Naive thymus-derived CD4-positive, alpha-beta T cell (primary cell): ENCODE measurements at regions not wholly inside any gene's neighbourhood (a gene's known extent, or its start where the extent isn't known, plus 50 kb on each side); places are given as distances from the start of the nearest gene placed in this dataset.
"Not testable (repeated sequence)": the region's sequence is repeated elsewhere in the genome, so short reads cannot be mapped to it uniquely, and the experiment has no call there.

Experiments used
- ATAC-seq: fragments of 150-1000 bp; cut with Tn5 transposase; 2 replicates; pipeline ENCODE4 v1.10.0; 2021; ENCODE audit warnings: mild to moderate bottlenecking, moderate library complexity
- CTCF ChIA-PET: fragments of 350-600 bp; sonication (Branson Sonifier 250); formaldehyde crosslinking; loops from one replicate; lab custom pipeline; 2021; ENCODE audit warnings: antibody characterized with exemption; lab: Charles Lee
- POLR2A ChIA-PET: fragments of 350-600 bp; sonication (Branson Sonifier 250); formaldehyde crosslinking; loops from one replicate; lab custom pipeline; 2021; ENCODE audit warnings: antibody characterized with exemption, inconsistent platforms; lab: Charles Lee
- DNase-seq, 9 donors: peaks; one replicate each; pipeline versions ENCODE4 v3.0.0 to v3.0.0-alpha.2; 2020 to 2022; ENCODE audit warnings: mixed read lengths in 1 of 9
- H3K27ac ChIP-seq: one replicate; pipeline ENCODE4 v1.7.0; 2013; ENCODE audit warnings: mild to moderate bottlenecking, low read depth, low read length, moderate library complexity
- H3K27me3 ChIP-seq, 2 donors: one replicate each; pipeline ENCODE4 v1.7.0; 2013; ENCODE audit warnings: low read length in 2 of 2, mild to moderate bottlenecking in 2 of 2, moderate library complexity in 2 of 2; ENCODE audit not compliant: control insufficient read depth in 2 of 2, insufficient read depth in 2 of 2
- H3K36me3 ChIP-seq, 3 experiments: 1 replicate in 2 of 3; 2 replicates in 1 of 3; pipeline ENCODE4 v1.7.0; 2013; ENCODE audit warnings: low read length in 3 of 3, mild to moderate bottlenecking in 3 of 3, moderate library complexity in 1 of 3; ENCODE audit not compliant: insufficient read depth in 3 of 3, control insufficient read depth in 2 of 3
- H3K4me1 ChIP-seq, 2 donors: one replicate each; pipeline ENCODE4 v1.7.0; 2013; ENCODE audit warnings: low read length in 2 of 2, mild to moderate bottlenecking in 2 of 2, moderate library complexity in 1 of 2; ENCODE audit not compliant: control insufficient read depth in 2 of 2, insufficient read depth in 2 of 2
- H3K4me3 ChIP-seq: 2 replicates; pipeline ENCODE4 v1.7.0; 2013; ENCODE audit warnings: mild to moderate bottlenecking, low read length
- H3K9me3 ChIP-seq, 3 experiments: 1 replicate in 2 of 3; 2 replicates in 1 of 3; pipeline ENCODE4 v1.7.0; 2013; ENCODE audit warnings: low read length in 3 of 3; ENCODE audit not compliant: control insufficient read depth in 2 of 3
- H3K27ac Mint-ChIP-seq, 9 donors: one replicate each; pipeline ENCODE4 v1.8.0; 2020 to 2022; ENCODE audit warnings: mixed read lengths in 9 of 9, mild to moderate bottlenecking in 8 of 9, moderate library complexity in 5 of 9, inconsistent platforms in 2 of 9
- H3K27me3 Mint-ChIP-seq, 5 donors: one replicate each; pipeline ENCODE4 v1.8.0; 2021 to 2022; ENCODE audit warnings: mixed read lengths in 5 of 5, mild to moderate bottlenecking in 1 of 5
- H3K36me3 Mint-ChIP-seq, 5 donors: one replicate each; pipeline ENCODE4 v1.8.0; 2020 to 2022; ENCODE audit warnings: mixed read lengths in 5 of 5, mild to moderate bottlenecking in 3 of 5, inconsistent platforms in 1 of 5
- H3K4me1 Mint-ChIP-seq, 7 donors: one replicate each; pipeline ENCODE4 v1.8.0; 2020 to 2022; ENCODE audit warnings: mixed read lengths in 7 of 7, mild to moderate bottlenecking in 3 of 7, inconsistent platforms in 1 of 7
- H3K4me3 Mint-ChIP-seq, 10 donors: one replicate each; pipeline ENCODE4 v1.8.0; 2020 to 2022; ENCODE audit warnings: mild to moderate bottlenecking in 10 of 10, mixed read lengths in 10 of 10, moderate library complexity in 6 of 10, inconsistent platforms in 2 of 10
- H3K9me3 Mint-ChIP-seq, 11 donors: one replicate each; pipeline ENCODE4 v1.8.0; 2020 to 2022; ENCODE audit warnings: mixed read lengths in 11 of 11, mild to moderate bottlenecking in 4 of 11, inconsistent platforms in 1 of 11, moderate library complexity in 1 of 11
- intact Hi-C, 2 donors: fragments of 100-400 bp; cut with micrococcal nuclease; formaldehyde crosslinking; loops; one replicate each; pipeline ENCODE4 v1.15.1; 2023

DNA sequence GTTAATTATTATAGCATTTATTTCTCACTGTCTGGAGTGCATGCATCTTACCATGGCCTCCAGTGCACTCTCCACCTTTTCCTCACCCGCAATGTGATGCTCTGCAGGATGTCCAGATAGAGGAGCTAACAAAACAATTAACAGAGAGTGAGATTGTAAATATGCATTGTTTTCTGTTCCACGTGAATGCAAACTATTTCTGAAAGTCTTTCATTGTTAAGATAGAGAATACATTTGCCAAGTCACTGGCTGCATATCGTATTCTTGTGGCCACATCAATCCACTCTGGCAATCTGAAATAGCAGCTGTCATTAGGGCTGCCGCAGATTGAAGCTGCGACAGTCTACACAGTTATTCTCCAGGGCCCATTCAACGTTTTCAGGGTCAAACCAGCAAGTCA, 143.8 kb downstream of the DUSP10 start:
- no peak overlapping the region for H3K27ac ChIP-seq
- ChIA-PET POLR2A (no interaction called here), CTCF (no interaction called here)
- H3K36me3 ChIP-seq, result no peaks in the 10 kb centered on the region
- no peak for ATAC-seq
- intact Hi-C loops, result no loop called here
- no peaks in the 10 kb centered on the region for H3K36me3 Mint-ChIP-seq
- no peaks in the 10 kb centered on the region for H3K4me1 ChIP-seq
- no peak overlapping the region for H3K4me3 Mint-ChIP-seq
- no peak overlapping the region for H3K27ac Mint-ChIP-seq
- no peaks in the 10 kb centered on the region for H3K9me3 ChIP-seq
- H3K27me3 ChIP-seq, result no peaks in the 10 kb centered on the region
- DNase-seq, result no peak
- peaks cover 0 to 2% (median 0%) of the 10 kb centered on the region in 11 donors for H3K9me3 Mint-ChIP-seq
- peaks cover 0 to 8% (median 0%) of the 10 kb centered on the region in 5 donors for H3K27me3 Mint-ChIP-seq
- H3K4me1 Mint-ChIP-seq, result no peaks in the 10 kb centered on the region
- H3K4me3 ChIP-seq, result no peak overlapping the region

DNA sequence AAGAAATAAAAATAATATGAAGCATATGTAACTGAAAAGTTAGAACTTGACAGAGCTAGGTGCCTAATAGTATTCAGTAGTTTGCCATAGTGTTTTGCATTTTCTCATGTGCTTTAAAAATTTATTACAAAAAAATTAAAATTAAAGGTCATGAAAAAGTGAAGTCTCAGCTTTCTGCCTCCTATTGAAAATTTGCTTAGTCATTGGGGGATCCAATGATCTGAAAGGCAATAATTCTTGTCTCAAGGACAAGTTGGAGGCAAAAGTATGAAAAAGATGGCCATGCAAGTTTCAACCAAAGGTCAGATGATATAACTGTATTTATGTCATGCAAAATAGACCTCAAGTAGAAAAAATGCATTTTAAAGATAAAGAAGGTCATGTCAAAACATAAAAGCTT, 140.7 kb downstream of the DUSP10 start:
- no peaks in the 10 kb centered on the region for H3K4me1 Mint-ChIP-seq
- ChIA-PET CTCF (no interaction called here), POLR2A (no interaction called here)
- H3K27ac Mint-ChIP-seq, result no peak overlapping the region
- no peaks in the 10 kb centered on the region for H3K36me3 Mint-ChIP-seq
- intact Hi-C loops, result no loop called here
- Histone ChIP-seq H3K4me1 (no peaks in the 10 kb centered on the region), H3K27ac (no peak overlapping the region), H3K9me3 (no peaks in the 10 kb centered on the region), H3K4me3 (no peak overlapping the region), H3K27me3 (no peaks in the 10 kb centered on the region), H3K36me3 (no peaks in the 10 kb centered on the region)
- ATAC-seq (no peak), DNase-seq (no peak)
- H3K4me3 Mint-ChIP-seq, result no peak overlapping the region
- peaks cover 0 to 8% (median 0%) of the 10 kb centered on the region in 5 donors for H3K27me3 Mint-ChIP-seq
- H3K9me3 Mint-ChIP-seq, result peaks cover 0 to 2% (median 0%) of the 10 kb centered on the region in 11 donors

DNA sequence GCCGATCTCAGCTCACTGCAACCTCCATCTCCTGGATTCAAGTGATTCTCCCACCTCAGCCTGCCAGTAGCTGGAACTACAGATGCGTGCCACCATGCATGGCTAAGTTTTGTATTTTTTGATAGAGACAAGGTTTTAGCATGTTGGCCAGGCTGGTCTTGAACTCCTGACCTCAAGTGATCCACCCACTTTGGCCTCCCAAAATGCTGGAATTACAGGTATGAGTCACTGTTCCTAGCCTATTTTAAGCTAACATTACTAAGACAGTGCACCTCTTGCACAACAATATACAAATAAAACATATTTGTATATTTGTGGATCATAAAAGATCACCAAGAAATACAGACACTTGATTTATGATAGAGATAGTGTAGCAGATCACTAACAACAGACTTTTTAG, 139.1 kb downstream of the DUSP10 start:
- Mint-ChIP-seq H3K4me3 (no peak overlapping the region), H3K36me3 (no peaks in the 10 kb centered on the region), H3K9me3 (peaks cover 0 to 2% (median 0%) of the 10 kb centered on the region in 11 donors), H3K27me3 (peaks cover 0 to 7% (median 0%) of the 10 kb centered on the region in 5 donors), H3K4me1 (no peaks in the 10 kb centered on the region), H3K27ac (no peak overlapping the region)
- no peaks in the 10 kb centered on the region for H3K9me3 ChIP-seq
- H3K27ac ChIP-seq, result no peak overlapping the region
- H3K27me3 ChIP-seq, result no peaks in the 10 kb centered on the region
- no peaks in the 10 kb centered on the region for H3K4me1 ChIP-seq
- ATAC-seq (no peak), DNase-seq (no peak)
- intact Hi-C loops, result no loop called here
- H3K4me3 ChIP-seq, result no peak overlapping the region
- ChIA-PET POLR2A (no interaction called here), CTCF (no interaction called here)
- no peaks in the 10 kb centered on the region for H3K36me3 ChIP-seq

DNA sequence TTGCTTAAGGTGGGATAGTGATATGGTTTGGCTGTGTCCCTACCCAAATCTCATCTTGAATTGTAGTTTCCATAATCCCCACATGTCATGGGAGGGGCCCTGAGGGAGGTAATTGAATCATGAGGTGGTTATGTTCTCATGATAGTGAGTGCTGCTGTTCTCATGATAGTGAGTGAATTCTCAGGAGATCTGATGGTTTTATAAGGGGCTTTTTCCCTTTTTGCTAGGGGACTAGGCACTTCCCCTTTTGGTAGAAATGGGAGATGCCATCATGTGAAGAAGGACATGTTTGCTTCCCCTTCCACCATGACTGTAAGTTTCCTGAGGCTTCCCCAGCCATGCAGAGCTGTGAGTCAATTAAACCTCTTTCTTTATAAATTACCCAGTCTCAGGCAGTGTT, 137.5 kb downstream of the DUSP10 start:
- H3K27ac Mint-ChIP-seq, H3K36me3 Mint-ChIP-seq, ATAC-seq, DNase-seq, H3K36me3 ChIP-seq, H3K27ac ChIP-seq, H3K4me1 ChIP-seq, CTCF ChIA-PET, H3K4me3 Mint-ChIP-seq, H3K9me3 ChIP-seq, H3K9me3 Mint-ChIP-seq, H3K27me3 ChIP-seq, H3K27me3 Mint-ChIP-seq, H3K4me1 Mint-ChIP-seq, intact Hi-C loops, POLR2A ChIA-PET, H3K4me3 ChIP-seq: not testable (repeated sequence)

DNA sequence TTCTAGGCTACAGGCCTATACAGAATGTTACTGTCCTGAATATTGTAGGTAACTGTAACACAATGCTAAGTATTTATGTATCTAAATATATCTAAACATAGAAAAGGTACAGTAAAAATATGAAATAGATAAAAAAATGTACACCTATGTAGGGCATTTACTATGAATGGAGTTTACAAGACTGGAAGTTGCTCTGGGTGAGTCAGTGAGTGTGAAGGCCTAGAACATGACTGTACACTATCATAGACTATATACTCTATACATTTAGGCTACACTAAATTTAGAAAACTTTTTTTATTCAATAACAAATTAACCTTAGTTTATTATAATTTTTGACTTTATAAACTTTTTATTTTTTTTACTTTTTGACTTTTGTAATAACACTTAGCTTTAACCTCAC, 136.9 kb downstream of the DUSP10 start:
- Mint-ChIP-seq H3K27ac (no peak overlapping the region), H3K9me3 (peaks cover 0 to 2% (median 0%) of the 10 kb centered on the region in 11 donors), H3K4me1 (no peaks in the 10 kb centered on the region), H3K27me3 (peaks cover 0 to 6% (median 0%) of the 10 kb centered on the region in 5 donors), H3K36me3 (no peaks in the 10 kb centered on the region), H3K4me3 (no peak overlapping the region)
- POLR2A ChIA-PET, result no interaction called here
- no peak for ATAC-seq
- Histone ChIP-seq H3K36me3 (no peaks in the 10 kb centered on the region), H3K4me3 (no peak overlapping the region), H3K27me3 (no peaks in the 10 kb centered on the region), H3K9me3 (no peaks in the 10 kb centered on the region), H3K27ac (no peak overlapping the region), H3K4me1 (no peaks in the 10 kb centered on the region)
- CTCF ChIA-PET, result no interaction called here
- intact Hi-C loops, result no loop called here
- DNase-seq, result no peak

DNA sequence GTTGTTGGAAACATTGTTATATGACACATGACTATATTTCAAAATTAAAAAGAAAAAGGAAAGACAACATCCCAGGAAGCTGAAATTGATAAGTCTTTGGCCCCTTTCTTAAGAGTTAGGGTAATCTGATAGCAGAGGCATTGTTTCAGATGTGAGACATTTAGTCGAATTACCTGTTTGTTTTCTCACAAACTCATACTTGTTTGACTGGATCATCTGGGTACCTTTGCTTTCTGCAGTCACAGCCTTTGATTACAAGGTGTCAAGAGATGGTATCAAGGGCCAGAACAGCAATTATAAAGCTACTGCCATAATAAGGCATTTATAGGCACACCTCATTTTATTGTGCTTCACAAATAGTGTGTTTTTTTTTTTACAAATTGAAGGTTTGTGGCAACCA, 136.3 kb downstream of the DUSP10 start:
- Mint-ChIP-seq H3K4me1 (no peaks in the 10 kb centered on the region), H3K27me3 (peaks cover 0 to 2% (median 0%) of the 10 kb centered on the region in 5 donors), H3K4me3 (no peak overlapping the region), H3K36me3 (no peaks in the 10 kb centered on the region), H3K27ac (no peak overlapping the region), H3K9me3 (peaks cover 0 to 2% (median 0%) of the 10 kb centered on the region in 11 donors)
- Histone ChIP-seq H3K27ac (no peak overlapping the region), H3K4me3 (no peak overlapping the region), H3K27me3 (no peaks in the 10 kb centered on the region), H3K9me3 (no peaks in the 10 kb centered on the region), H3K36me3 (no peaks in the 10 kb centered on the region), H3K4me1 (no peaks in the 10 kb centered on the region)
- ATAC-seq (no peak), DNase-seq (no peak)
- POLR2A ChIA-PET, result no interaction called here
- intact Hi-C loops, result no loop called here
- CTCF ChIA-PET, result no interaction called here

DNA sequence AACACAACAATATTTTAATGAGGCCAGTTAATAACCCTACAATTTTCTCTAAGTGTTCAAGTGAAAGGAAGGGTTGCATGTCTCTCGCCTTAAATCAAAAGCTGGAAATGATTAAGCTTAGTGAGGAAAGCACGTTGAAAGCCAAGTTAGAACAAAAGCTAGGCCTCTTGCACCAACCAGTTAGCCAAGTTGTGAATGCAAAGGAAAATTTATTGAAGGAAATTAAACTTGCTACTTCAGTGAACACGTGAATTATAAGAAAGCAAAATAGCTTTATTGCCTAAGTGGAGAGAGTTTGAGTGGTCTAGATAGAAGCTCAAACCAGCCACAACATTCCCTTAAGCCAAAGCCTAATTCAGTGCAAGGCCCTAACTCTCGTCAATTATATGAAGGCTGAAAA, 135.6 kb downstream of the DUSP10 start:
- Histone ChIP-seq H3K27ac (no peak overlapping the region), H3K9me3 (no peaks in the 10 kb centered on the region), H3K4me1 (no peaks in the 10 kb centered on the region), H3K36me3 (no peaks in the 10 kb centered on the region), H3K4me3 (no peak overlapping the region), H3K27me3 (no peaks in the 10 kb centered on the region)
- H3K9me3 Mint-ChIP-seq, result peaks cover 0 to 2% (median 0%) of the 10 kb centered on the region in 11 donors
- no peak for DNase-seq
- no peak for ATAC-seq
- H3K4me1 Mint-ChIP-seq, result no peaks in the 10 kb centered on the region
- H3K36me3 Mint-ChIP-seq, result no peaks in the 10 kb centered on the region
- ChIA-PET POLR2A (no interaction called here), CTCF (interaction anchor here (1.2 kb wide), 1 partner anchor 849 kb away, joined by 3 read pairs; no protein-coding TSS in a partner anchor)
- intact Hi-C loops, result no loop called here
- no peak overlapping the region for H3K4me3 Mint-ChIP-seq
- H3K27ac Mint-ChIP-seq, result no peak overlapping the region
- no peaks in the 10 kb centered on the region for H3K27me3 Mint-ChIP-seq
